ENCODE measurements at regions not wholly inside any gene's neighbourhood (a gene's known extent, or its start where the extent isn't known, plus 50 kb on each side); places are given as distances from the start of the nearest gene placed in this dataset.

GRCh38 chr22:48353116-48353947, 1474.3 kb downstream of the BRD1 start:
- no peak for DNase-seq (ENCODE audit: low spot score)
- no peak for TF ChIP-seq CTCF (IDR thresholded peaks at IDR 0.05; ENCODE audit: extremely low read depth, missing control alignments)

- DNase-seq (ENCODE audit: low spot score) = no peak
- no peak for TF ChIP-seq CTCF (IDR thresholded peaks at IDR 0.05; ENCODE audit: extremely low read depth, missing control alignments)
Measured at GRCh38 chr22:48352086-48352911, 1475.4 kb downstream of the BRD1 start.

GRCh38 chr22:48351376-48352085, 1476.1 kb downstream of the BRD1 start:
- no peak for DNase-seq (ENCODE audit: low spot score)
- TF ChIP-seq CTCF (IDR thresholded peaks at IDR 0.05; ENCODE audit: extremely low read depth, missing control alignments) = no peak

GRCh38 chr22:48350456-48350855, 1477.2 kb downstream of the BRD1 start:
- TF ChIP-seq CTCF (IDR thresholded peaks at IDR 0.05; ENCODE audit: extremely low read depth, missing control alignments) = no peak
- no peak for DNase-seq (ENCODE audit: low spot score)

- no peak for DNase-seq (ENCODE audit: low spot score)
- TF ChIP-seq CTCF (IDR thresholded peaks at IDR 0.05; ENCODE audit: extremely low read depth, missing control alignments) = no peak
Measured at GRCh38 chr22:48348855-48349254, 1478.8 kb downstream of the BRD1 start.

- no peak for TF ChIP-seq CTCF (IDR thresholded peaks at IDR 0.05; ENCODE audit: extremely low read depth, missing control alignments)
Measured at GRCh38 chr22:48347311-48347710, 1480.4 kb downstream of the BRD1 start.

More at GRCh38 chr22:48347311-48347710, 1480.4 kb downstream of the BRD1 start:
- no peak for DNase-seq (ENCODE audit: low spot score)

All from GM20000 (cell line).